ENCODE measurements at regions not wholly inside any gene's neighbourhood (a gene's known extent, or its start where the extent isn't known, plus 50 kb on each side); places are given as distances from the start of the nearest gene placed in this dataset.

- Histone ChIP-seq H3K27me3 (ENCODE audit: control insufficient read depth in 2 of 2, insufficient read depth in 2 of 2, low read length in 2 of 2) (no peaks in the 10 kb centered on the region), H3K36me3 (replicated peaks in 1 of 2; ENCODE audit: control insufficient read depth in 1 of 2, insufficient read depth in 2 of 2, low read length in 2 of 2) (no peaks in the 10 kb centered on the region), H3K27ac (ENCODE audit: low read depth in 1 of 2, low read length in 2 of 2) (no peak overlapping the region), H3K9ac (ENCODE audit: insufficient read depth, low read length, poor library complexity, severe bottlenecking) (no peak overlapping the region), H2AFZ (ENCODE audit: insufficient read depth, low read depth, low read length, poor library complexity, severe bottlenecking) (no peak overlapping the region), H3K9me3 (replicated peaks in 1 of 2; ENCODE audit: control insufficient read depth in 1 of 2, insufficient read depth in 1 of 2, low read length in 2 of 2) (peaks cover 0 to 2% of the 10 kb centered on the region in 2 donors), H3K4me2 (replicated peaks; ENCODE audit: extremely low read depth, low read length, poor library complexity, severe bottlenecking) (no peak overlapping the region), H4K20me1 (ENCODE audit: insufficient read depth, low read length) (no peaks in the 10 kb centered on the region), H3K4me3 (replicated peaks in 1 of 3; ENCODE audit: low read depth in 2 of 3, low read length in 3 of 3) (no peak overlapping the region), H3K4me1 (ENCODE audit: control insufficient read depth in 1 of 2, insufficient read depth in 2 of 2, low read length in 2 of 2) (no peaks in the 10 kb centered on the region), H3K79me2 (ENCODE audit: insufficient read depth, low read length) (no peaks in the 10 kb centered on the region)
- Mint-ChIP-seq H3K27ac (no peak overlapping the region), H3K4me3 (no peak overlapping the region), H3K4me1 (no peaks in the 10 kb centered on the region), H3K9me3 (peaks cover 0 to 10% (median 2%) of the 10 kb centered on the region in 7 donors), H3K27me3 (ENCODE audit: low read depth in 3 of 3) (no peaks in the 10 kb centered on the region), H3K36me3 (no peaks in the 10 kb centered on the region)
- no peak for DNase-seq
- WGBS (ENCODE audit: insufficient coverage): no CpG with 5 or more reads among the region's 1 CpG
- intact Hi-C loops (cut with micrococcal nuclease): no loop called here
- TF ChIP-seq CTCF (IDR thresholded peaks at IDR 0.05): no peak
Measured at GRCh38 chrX:26999634-27000033, 463.5 kb downstream of the PPP4R3C start.

- Histone ChIP-seq H3K9ac (ENCODE audit: insufficient read depth, low read length, poor library complexity, severe bottlenecking) (no peak overlapping the region), H2AFZ (ENCODE audit: insufficient read depth, low read depth, low read length, poor library complexity, severe bottlenecking) (no peak overlapping the region), H3K79me2 (ENCODE audit: insufficient read depth, low read length) (no peaks in the 10 kb centered on the region), H3K27me3 (ENCODE audit: control insufficient read depth in 2 of 2, insufficient read depth in 2 of 2, low read length in 2 of 2) (no peaks in the 10 kb centered on the region), H3K36me3 (replicated peaks in 1 of 2; ENCODE audit: control insufficient read depth in 1 of 2, insufficient read depth in 2 of 2, low read length in 2 of 2) (no peaks in the 10 kb centered on the region), H3K4me2 (replicated peaks; ENCODE audit: extremely low read depth, low read length, poor library complexity, severe bottlenecking) (no peak overlapping the region), H3K27ac (ENCODE audit: low read depth in 1 of 2, low read length in 2 of 2) (no peak overlapping the region), H4K20me1 (ENCODE audit: insufficient read depth, low read length) (no peaks in the 10 kb centered on the region), H3K4me1 (ENCODE audit: control insufficient read depth in 1 of 2, insufficient read depth in 2 of 2, low read length in 2 of 2) (no peaks in the 10 kb centered on the region), H3K4me3 (replicated peaks in 1 of 3; ENCODE audit: low read depth in 2 of 3, low read length in 3 of 3) (no peak overlapping the region), H3K9me3 (replicated peaks in 1 of 2; ENCODE audit: control insufficient read depth in 1 of 2, insufficient read depth in 1 of 2, low read length in 2 of 2) (no peaks in the 10 kb centered on the region)
- no peak for TF ChIP-seq CTCF (IDR thresholded peaks at IDR 0.05)
- Mint-ChIP-seq H3K4me1 (no peaks in the 10 kb centered on the region), H3K4me3 (no peak overlapping the region), H3K27me3 (ENCODE audit: low read depth in 3 of 3) (peaks cover 0 to 2% (median 0%) of the 10 kb centered on the region in 3 donors), H3K36me3 (no peaks in the 10 kb centered on the region), H3K27ac (no peak overlapping the region), H3K9me3 (no peaks in the 10 kb centered on the region)
- DNase-seq: no peak
- intact Hi-C loops (cut with micrococcal nuclease): no loop called here
- WGBS (ENCODE audit: insufficient coverage): no CpG with 5 or more reads among the region's 3 CpGs
Measured at GRCh38 chrX:26958261-26958660, 504.9 kb downstream of the PPP4R3C start.

All from CD14-positive monocyte (primary cell).